A549 (cell line): ENCODE measurements at regions not wholly inside any gene's neighbourhood (a gene's known extent, or its start where the extent isn't known, plus 50 kb on each side); places are given as distances from the start of the nearest gene placed in this dataset.

Experiments used
- ATAC-seq, 2 experiments: fragments of 200-7000 bp in 1 of 2; fragments of >200 bp in 1 of 2; cut with Nextera tagmentation in 1 of 2; cut with Tn5 transposase in 1 of 2; 3 replicates each; pipeline versions ENCODE4 v1.8.0 to v1.9.1; 2018 to 2020; ENCODE audit warnings: mild to moderate bottlenecking in 1 of 2, moderate library complexity in 1 of 2
- CTCF ChIA-PET: fragments of 300-600 bp; sonication (Branson Sonifier 250); formaldehyde crosslinking; extraction: SDS; loops from one replicate; lab custom pipeline; 2021; ENCODE audit warnings: antibody characterized with exemption, inconsistent platforms; lab: Yijun Ruan, JAX
- POLR2A ChIA-PET: fragments of 350-600 bp; formaldehyde crosslinking; extraction: SDS; loops from one replicate; lab custom pipeline; 2021; ENCODE audit warnings: antibody characterized with exemption, inconsistent platforms; lab: Yijun Ruan, JAX
- DNase-seq, 2 experiments: peaks; one replicate each; pipeline versions ENCODE4 v3.0.0 to v3.0.0-alpha.2; 2011 to 2016; ENCODE audit warnings: low read depth in 1 of 2, low spot score in 1 of 2
- FAIRE-seq: peaks from 2 replicates; lab custom pipeline; 2011; peaks lifted over from hg19 to GRCh38; lab: Jason Lieb, UNC
- H3K27ac ChIP-seq, 2 experiments: fragments of >200 bp; sonication (Bioruptor Twin); formaldehyde crosslinking; 3 replicates each; pipeline ENCODE4 v1.5.1; 2016 to 2017
- H3K4me1 ChIP-seq: fragments of >200 bp; sonication (Bioruptor Twin); formaldehyde crosslinking; 3 replicates; pipeline ENCODE4 v1.6.1; 2016
- H3K4me2 ChIP-seq: fragments of >200 bp; sonication (Bioruptor Twin); formaldehyde crosslinking; 3 replicates; pipeline ENCODE4 v1.6.1; 2016
- H3K4me3 ChIP-seq: fragments of >200 bp; sonication (Bioruptor Twin); formaldehyde crosslinking; 3 replicates; pipeline ENCODE4 v1.5.1; 2016
- H3K9me3 ChIP-seq: fragments of >200 bp; sonication (Bioruptor Twin); formaldehyde crosslinking; 3 replicates; pipeline ENCODE4 v1.6.1; 2016
- BCL3 ChIP-seq: fragments of >200 bp; sonication (Bioruptor Twin); formaldehyde crosslinking; IDR thresholded peaks from 3 replicates; pipeline ENCODE4 v1.6.1; 2016
- BHLHE40 ChIP-seq: IDR thresholded peaks from 2 replicates; pipeline ENCODE4 v1.6.1; 2012; ENCODE audit warnings: low read depth, low read length, inconsistent platforms
- CBX8 ChIP-seq: fragments of 200-600 bp; sonication (generic); IDR thresholded peaks from 2 replicates; pipeline ENCODE4 v1.6.1; 2016
- CEBPB ChIP-seq, 2 experiments: fragments of >200 bp in 1 of 2; sonication (Bioruptor Twin) in 1 of 2; formaldehyde crosslinking in 1 of 2; IDR thresholded peaks; 2 replicates each; pipeline ENCODE4 v1.6.1; 2012 to 2016
- CHD2 ChIP-seq: fragments of 150-350 bp; IDR thresholded peaks from 2 replicates; pipeline ENCODE4 v1.6.1; 2014; ENCODE audit warnings: low read length; ENCODE audit not compliant: partially characterized antibody
- E2F6 ChIP-seq: IDR thresholded peaks from 2 replicates; pipeline ENCODE4 v1.6.1; 2012; ENCODE audit warnings: low read depth, borderline replicate concordance
- EHF ChIP-seq: fragments of 250-450 bp; sonication (Bioruptor Pico); IDR thresholded peaks from 2 replicates; pipeline ENCODE4 v1.5.0; 2020; ENCODE audit warnings: mild to moderate bottlenecking
- EHMT2 ChIP-seq: fragments of 200-600 bp; sonication (generic); IDR thresholded peaks from 2 replicates; pipeline ENCODE4 v1.6.1; 2016; ENCODE audit warnings: antibody characterized with exemption, low read depth, mild to moderate bottlenecking, moderate library complexity
- ELK1 ChIP-seq: fragments of 150-350 bp; IDR thresholded peaks from 2 replicates; pipeline ENCODE4 v1.6.1; 2014; ENCODE audit warnings: low read depth, mild to moderate bottlenecking, low read length
- FOSL2 ChIP-seq, 2 experiments: fragments of 450-650 bp in 1 of 2; fragments of >200 bp in 1 of 2; sonication (Bioruptor Twin) in 1 of 2; formaldehyde crosslinking; IDR thresholded peaks; 2 replicates each; pipeline versions ENCODE4 v1.5.0 to v1.6.1; 2016 to 2020; ENCODE audit warnings: mild to moderate bottlenecking in 1 of 2, moderate library complexity in 1 of 2
- HEYL ChIP-seq: fragments of 250-450 bp; sonication (Bioruptor Pico); IDR thresholded peaks from 2 replicates; pipeline ENCODE4 v1.8.0; 2021; ENCODE audit warnings: mild to moderate bottlenecking, moderate library complexity
- HOXB13 ChIP-seq: fragments of 250-450 bp; sonication (Bioruptor Pico); IDR thresholded peaks from 2 replicates; pipeline ENCODE4 v1.5.0; 2020; ENCODE audit warnings: low read depth, mild to moderate bottlenecking, moderate library complexity
- HOXB5 ChIP-seq: fragments of 250-450 bp; sonication (Bioruptor Pico); IDR thresholded peaks from 2 replicates; pipeline ENCODE4 v1.5.0; 2020; ENCODE audit warnings: mild to moderate bottlenecking, moderate library complexity
- KDM1A ChIP-seq: fragments of 200-600 bp; sonication (generic); IDR thresholded peaks from 2 replicates; pipeline ENCODE4 v1.6.1; 2016; ENCODE audit warnings: low read depth, mild to moderate bottlenecking
- MAFK ChIP-seq: fragments of 450-650 bp; IDR thresholded peaks from 2 replicates; pipeline ENCODE4 v1.6.1; 2014; ENCODE audit not compliant: partially characterized antibody
- MAX ChIP-seq: IDR thresholded peaks from 2 replicates; pipeline ENCODE4 v1.6.1; 2012
- MAZ ChIP-seq: fragments of 150-350 bp; IDR thresholded peaks from 2 replicates; pipeline ENCODE4 v1.6.1; 2014; ENCODE audit warnings: antibody characterized with exemption, low read depth, low read length, borderline replicate concordance
- MYC ChIP-seq: IDR thresholded peaks from 2 replicates; pipeline ENCODE4 v1.6.1; 2012; ENCODE audit warnings: mild to moderate bottlenecking, inconsistent platforms, low read length, improper control_type of control experiment, borderline replicate concordance
- NFE2L2 ChIP-seq: fragments of 150-350 bp; conservative IDR thresholded peaks from 2 replicates; pipeline ENCODE4 v1.6.1; 2014; ENCODE audit warnings: low read length
- NPAS2 ChIP-seq: fragments of 250-450 bp; sonication (Bioruptor Pico); IDR thresholded peaks from 2 replicates; pipeline ENCODE4 v1.8.0; 2022; ENCODE audit warnings: mild to moderate bottlenecking, moderate library complexity, borderline replicate concordance
- PHF8 ChIP-seq: fragments of 200-600 bp; sonication (generic); IDR thresholded peaks from 2 replicates; pipeline ENCODE4 v1.6.1; 2016; ENCODE audit warnings: low read depth, mild to moderate bottlenecking, antibody characterized with exemption, moderate library complexity, borderline replicate concordance
- RAD21 ChIP-seq, 2 experiments: fragments of >200 bp in 1 of 2; sonication (Bioruptor Twin) in 1 of 2; formaldehyde crosslinking in 1 of 2; IDR thresholded peaks in 1 of 2; conservative IDR thresholded peaks in 1 of 2; 2 replicates in 1 of 2; 3 replicates in 1 of 2; pipeline ENCODE4 v1.6.1; 2012 to 2018; ENCODE audit warnings: inconsistent platforms in 1 of 2
- RARB ChIP-seq: fragments of 250-450 bp; sonication (Bioruptor Pico); IDR thresholded peaks from 2 replicates; pipeline ENCODE4 v1.8.0; 2021; ENCODE audit warnings: mild to moderate bottlenecking, moderate library complexity
- RCOR1 ChIP-seq: fragments of 150-350 bp; IDR thresholded peaks from 2 replicates; pipeline ENCODE4 v1.6.1; 2014; ENCODE audit warnings: antibody characterized with exemption, low read length, low read depth
- SMC3 ChIP-seq: fragments of >200 bp; sonication (Bioruptor Twin); formaldehyde crosslinking; IDR thresholded peaks from 3 replicates; pipeline ENCODE4 v1.6.1; 2018; ENCODE audit warnings: inconsistent platforms
- TFCP2L1 ChIP-seq: fragments of 250-450 bp; sonication (Bioruptor Pico); IDR thresholded peaks from 2 replicates; pipeline ENCODE4 v1.5.0; 2021; ENCODE audit warnings: mild to moderate bottlenecking
- ZC3H11A ChIP-seq: fragments of 450-650 bp; IDR thresholded peaks from 2 replicates; pipeline ENCODE4 v1.6.1; 2014; ENCODE audit warnings: antibody characterized with exemption, mild to moderate bottlenecking
- WGBS: methylation state at CpG from one replicate; pipeline ENCODE4 v1.1.6; 2017; ENCODE audit errors: missing lambda C conversion rate; 5-methylcytosine and 5-hydroxymethylcytosine counted together

- FAIRE-seq (no peak), ATAC-seq (no peak), DNase-seq (no peak)
- ChIA-PET CTCF (interaction anchor here (0.6 to 1.4 kb wide), 2 partner anchors 15 to 192 kb away, joined by 3 to 5 read pairs; no protein-coding TSS in a partner anchor), POLR2A (no interaction called here)
- H3K4me1 ChIP-seq, result no peaks in the 10 kb centered on the region
- no peaks in the 10 kb centered on the region for H3K9me3 ChIP-seq
- TF ChIP-seq BCL3 (no peak), PHF8 (no peak), EHF (CRISPR knock-in tag) (no peak), HOXB5 (CRISPR knock-in tag) (no peak), ELK1 (no peak), HOXB13 (no peak), NPAS2 (CRISPR knock-in tag) (no peak), MAX (no peak), MAZ (no peak), EHMT2 (no peak), RCOR1 (no peak), CEBPB (IDR thresholded peaks at IDR 0.05) (no peak), E2F6 (no peak), HEYL (CRISPR knock-in tag) (no peak), CBX8 (no peak)
- 95% methylated on average over 5 of the region's 5 CpGs for WGBS
- no peak overlapping the region for H3K27ac ChIP-seq
- no peak overlapping the region for H3K4me3 ChIP-seq
- no peak overlapping the region for H3K4me2 ChIP-seq
These were observed 287.4 kb downstream of the SKIDA1 start for GRCh38 chr10:21238044-21238443.

GRCh38 chr10:21234761-21235160 lies 290.7 kb downstream of the SKIDA1 start:
- no peak overlapping the region for H3K4me2 ChIP-seq
- no peaks in the 10 kb centered on the region for H3K9me3 ChIP-seq
- no peak for DNase-seq
- no peak overlapping the region for H3K4me3 ChIP-seq
- CTCF ChIA-PET, result interaction anchor here (0.9 kb wide), 1 partner anchor 156 kb away, joined by 5 read pairs; no protein-coding TSS in a partner anchor
- H3K27ac ChIP-seq, result no peak overlapping the region
- POLR2A ChIA-PET, result no interaction called here
- H3K4me1 ChIP-seq, result no peaks in the 10 kb centered on the region
- no peak for FAIRE-seq
- ATAC-seq, result no peak
- TF ChIP-seq HEYL (CRISPR knock-in tag) (no peak), NFE2L2 (no peak), KDM1A (no peak), PHF8 (no peak), TFCP2L1 (CRISPR knock-in tag) (no peak), FOSL2 (IDR thresholded peaks at IDR 0.05) (no peak), FOSL2 (CRISPR knock-in tag; IDR thresholded peaks at IDR 0.05) (no peak), ZC3H11A (no peak), MAZ (no peak), RARB (CRISPR knock-in tag) (no peak), CHD2 (no peak), RAD21 (conservative IDR thresholded peaks at IDR 0.05 in 1 of 2, IDR thresholded peaks at IDR 0.05 in 1 of 2) (no peak), BHLHE40 (no peak), MAFK (no peak), HOXB5 (CRISPR knock-in tag) (no peak), MYC (no peak), SMC3 (no peak)
- 90% methylated on average over 6 of the region's 6 CpGs for WGBS
